ENCODE measurements at regions not wholly inside any gene's neighbourhood (a gene's known extent, or its start where the extent isn't known, plus 50 kb on each side); places are given as distances from the start of the nearest gene placed in this dataset.
"Not testable (repeated sequence)": the region's sequence is repeated elsewhere in the genome, so short reads cannot be mapped to it uniquely, and the experiment has no call there.

- no peak for DNase-seq (ENCODE audit: low read depth in 2 of 2)
These were observed 122.4 kb upstream of the NMUR2 start for GRCh38 chr5:152527358-152528052.

DNA sequence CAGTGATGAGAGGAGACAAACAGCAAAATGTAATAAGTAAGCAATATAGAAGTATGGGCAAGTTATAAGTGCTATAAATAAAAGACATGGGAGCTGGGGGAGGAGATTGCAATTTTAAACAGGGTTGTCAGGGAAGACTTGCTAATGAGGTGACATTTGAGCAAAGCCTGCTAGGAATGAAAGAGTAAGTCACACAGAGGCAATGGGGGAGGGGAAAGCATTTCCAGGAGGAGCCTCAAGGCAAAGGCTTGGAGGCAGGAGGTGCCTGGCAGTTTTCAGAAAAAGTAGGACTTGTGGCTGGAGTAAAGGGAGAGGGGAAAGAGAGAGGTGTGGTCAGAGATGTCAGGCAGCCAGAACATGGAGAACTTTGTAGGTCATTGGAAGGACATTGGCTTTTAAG is 124.4 kb upstream of the NMUR2 start:
- no peak for DNase-seq (ENCODE audit: low read depth in 2 of 2)

DNA sequence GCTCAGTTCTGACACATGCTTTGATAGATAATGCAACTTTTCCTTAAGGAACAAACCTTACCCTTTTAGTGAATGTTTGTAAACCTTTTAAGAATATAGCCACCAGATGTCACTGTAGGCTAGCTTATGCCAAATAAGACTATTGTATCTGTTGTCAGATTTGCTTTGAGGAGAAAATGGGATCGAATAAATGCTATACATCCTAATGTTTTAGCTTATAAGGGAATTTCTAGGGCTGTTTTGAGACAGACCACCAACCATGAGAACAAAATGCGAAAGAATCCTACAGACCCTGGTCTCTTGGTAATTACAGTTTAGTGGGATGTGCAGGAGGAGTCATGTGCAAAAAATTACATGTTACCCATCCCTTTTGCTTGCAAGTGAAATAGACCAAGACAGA is 127.6 kb upstream of the NMUR2 start:
- peak; percentile 29 to 37 for DNase-seq (ENCODE audit: low read depth in 2 of 2)

GRCh38 chr5:152534641-152535040 is 129.6 kb upstream of the NMUR2 start:
- DNase-seq (ENCODE audit: low read depth in 2 of 2), result no peak

DNA sequence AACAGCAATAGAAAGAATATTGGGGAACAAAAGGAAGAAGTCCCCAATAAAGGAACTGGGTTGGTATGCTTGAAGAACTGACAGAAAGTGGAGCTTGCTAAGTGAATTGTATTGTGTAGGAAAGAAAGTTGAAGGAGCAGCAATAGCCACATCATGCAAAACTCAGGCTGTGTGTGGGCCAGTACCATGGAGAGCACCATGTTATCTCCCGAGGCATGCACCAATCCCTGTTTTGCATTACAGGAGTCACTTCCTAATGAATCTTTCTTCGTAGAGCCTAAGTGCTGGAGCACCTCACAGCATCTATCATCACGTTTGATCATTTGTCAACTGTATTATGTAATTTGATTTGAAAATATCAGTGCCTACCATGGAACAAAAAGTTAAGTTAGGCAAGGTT is 137.7 kb upstream of the NMUR2 start:
- peak; percentile 4 to 7 for DNase-seq (ENCODE audit: low read depth in 2 of 2)

- no peak for DNase-seq (ENCODE audit: low read depth in 2 of 2)
These were observed 141.4 kb upstream of the NMUR2 start for GRCh38 chr5:152546493-152546892.

DNA sequence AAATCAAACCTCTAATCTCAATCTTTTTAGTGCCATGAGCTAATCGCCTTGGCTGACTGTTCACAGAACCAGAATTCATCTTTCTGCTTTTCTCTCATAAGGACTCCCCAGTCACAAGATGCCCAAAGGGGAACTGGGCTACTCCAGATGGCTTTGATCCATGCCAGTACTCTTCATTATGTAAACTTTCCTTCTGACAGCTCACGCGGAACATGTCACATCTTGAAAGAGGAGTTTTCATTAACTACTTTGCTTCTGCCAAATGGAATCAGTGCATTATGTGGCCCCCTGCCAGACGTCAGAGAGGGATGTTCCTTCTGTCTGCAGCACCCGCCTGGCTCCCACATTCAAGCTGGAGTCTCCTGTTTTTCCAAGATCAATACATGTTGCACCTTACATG is 142.1 kb upstream of the NMUR2 start:
- DNase-seq (ENCODE audit: low read depth in 2 of 2), result no peak

GRCh38 chr5:152549709-152550108 is 144.6 kb upstream of the NMUR2 start:
- DNase-seq (ENCODE audit: low read depth in 2 of 2), result no peak

- DNase-seq (ENCODE audit: low read depth in 2 of 2), result no peak
These were observed 146.0 kb upstream of the NMUR2 start for GRCh38 chr5:152551061-152551460.

GRCh38 chr5:152556784-152557183 is 151.7 kb upstream of the NMUR2 start:
- DNase-seq (ENCODE audit: low read depth in 2 of 2), result no peak

- DNase-seq (ENCODE audit: low read depth in 2 of 2), result peak; percentile 36 to 45
These were observed 155.5 kb upstream of the NMUR2 start for GRCh38 chr5:152560512-152561137.

- no peak for DNase-seq (ENCODE audit: low read depth in 2 of 2)
These were observed 162.9 kb upstream of the NMUR2 start for GRCh38 chr5:152568016-152568415.

DNA sequence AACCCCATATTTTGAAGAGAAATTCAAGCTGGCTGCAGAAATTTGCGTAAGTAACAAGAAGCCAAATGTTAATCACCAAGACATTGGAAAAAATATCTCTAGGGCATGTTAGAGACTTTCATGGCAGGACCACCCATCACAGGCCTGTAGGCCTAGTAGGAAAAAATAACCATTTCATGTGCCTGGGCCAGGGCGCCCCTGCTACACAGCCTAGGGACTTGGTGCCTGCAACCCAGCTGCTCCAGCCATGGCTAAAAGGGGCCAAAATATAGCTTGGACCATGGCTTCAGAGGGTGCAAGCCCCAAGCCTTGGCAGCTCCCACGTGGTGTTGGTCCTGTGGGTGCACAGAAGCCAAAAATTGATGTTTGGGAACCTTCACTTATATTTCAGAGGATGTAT is 167.7 kb upstream of the NMUR2 start:
- DNase-seq (ENCODE audit: low read depth in 2 of 2), result no peak

GRCh38 chr5:152584103-152584502 is 179.0 kb upstream of the NMUR2 start:
- no peak for DNase-seq (ENCODE audit: low read depth in 2 of 2)

DNA sequence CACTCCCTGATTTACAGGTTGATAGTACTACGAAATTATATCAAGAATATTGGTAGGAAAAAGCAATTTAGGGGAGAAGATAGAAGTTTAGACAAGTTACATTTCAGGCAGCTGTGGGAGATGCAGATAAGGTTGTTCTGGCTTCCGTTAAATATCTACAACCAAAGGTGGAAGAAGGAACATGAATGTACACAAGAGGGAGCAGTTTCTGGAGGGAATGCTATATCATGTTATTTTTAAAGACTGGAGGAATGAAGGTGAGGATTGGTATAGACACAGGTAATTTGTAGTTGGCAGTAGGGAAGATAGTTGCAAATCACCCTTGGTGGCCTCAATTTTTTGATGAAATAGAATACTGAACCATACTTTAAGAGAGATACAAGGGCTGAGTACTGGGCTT is 187.3 kb upstream of the NMUR2 start:
- no peak for DNase-seq (ENCODE audit: low read depth in 2 of 2)

- DNase-seq (ENCODE audit: low read depth in 2 of 2), result no peak
These were observed 188.3 kb upstream of the NMUR2 start for GRCh38 chr5:152593388-152593787.

DNA sequence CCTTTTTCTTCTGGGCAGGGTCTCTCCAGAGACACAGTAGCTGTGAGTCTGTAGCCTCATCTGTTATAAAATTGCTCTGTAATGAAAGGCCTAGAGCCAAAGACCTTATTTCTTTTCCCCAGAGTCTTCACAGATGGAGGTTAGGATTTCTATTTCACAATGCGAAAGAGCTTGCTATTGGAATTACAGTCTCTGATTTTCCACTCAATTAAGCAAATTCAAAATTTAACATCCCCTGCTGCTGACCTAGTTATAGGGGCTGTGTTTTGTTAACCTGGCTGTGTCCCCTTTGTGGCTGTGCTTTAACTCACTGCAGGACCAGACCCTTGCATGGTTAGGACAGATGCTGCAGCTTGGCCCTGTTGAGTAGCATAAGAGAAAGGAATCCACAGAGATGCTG is 190.3 kb upstream of the NMUR2 start:
- no peak for DNase-seq (ENCODE audit: low read depth in 2 of 2)

DNA sequence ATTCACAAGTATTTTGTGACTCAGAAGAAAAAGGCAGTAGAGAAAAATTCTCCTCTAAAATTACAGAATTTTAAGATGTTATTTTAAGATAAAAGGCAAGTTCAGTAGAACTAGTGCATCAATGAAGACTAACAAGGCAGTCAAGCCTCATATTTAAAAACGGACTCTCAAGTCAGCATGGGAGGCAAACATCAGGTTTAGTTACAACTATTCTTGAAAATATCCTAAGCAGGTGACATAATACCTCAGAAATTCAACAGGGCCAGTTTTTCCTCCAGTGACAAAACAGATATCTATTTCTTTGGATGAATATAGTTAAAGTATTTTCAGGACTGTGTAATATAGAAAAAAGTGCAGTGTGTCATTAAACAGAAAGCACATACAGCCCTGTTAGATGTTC is 194.0 kb upstream of the NMUR2 start:
- DNase-seq (ENCODE audit: low read depth in 2 of 2), result no peak

GRCh38 chr5:152601806-152602732 is 197.0 kb upstream of the NMUR2 start:
- DNase-seq (ENCODE audit: low read depth in 2 of 2), result no peak

DNA sequence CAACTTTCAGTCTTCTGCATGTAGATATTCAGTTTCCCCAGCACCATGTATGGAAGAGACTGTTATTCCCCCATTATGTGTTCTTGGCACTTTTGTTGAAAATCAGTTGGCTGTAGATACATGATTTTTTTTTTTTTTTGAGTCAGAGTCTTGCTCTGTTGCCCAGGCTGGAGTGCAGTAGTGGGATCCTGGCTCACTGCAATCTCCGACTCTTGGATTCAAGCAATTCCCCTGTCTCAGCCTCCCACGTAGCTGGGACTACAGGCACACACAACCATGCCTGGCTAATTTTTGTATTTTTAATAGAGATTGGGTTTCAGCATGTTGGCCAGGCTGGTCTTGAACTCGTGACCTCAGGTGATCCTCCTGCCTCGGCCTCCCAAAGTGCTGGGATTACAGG is 201.0 kb upstream of the NMUR2 start:
- not testable (repeated sequence) for DNase-seq (ENCODE audit: low read depth in 2 of 2)

GRCh38 chr5:152606776-152607364 is 201.8 kb upstream of the NMUR2 start:
- no peak for DNase-seq (ENCODE audit: low read depth in 2 of 2)
